ENCODE measurements at regions not wholly inside any gene's neighbourhood (a gene's known extent, or its start where the extent isn't known, plus 50 kb on each side); places are given as distances from the start of the nearest gene placed in this dataset.
"Not testable (repeated sequence)": the region's sequence is repeated elsewhere in the genome, so short reads cannot be mapped to it uniquely, and the experiment has no call there.

- DNase-seq (ENCODE audit: low read depth), result no peak
- H3K4me3 ChIP-seq (ENCODE audit: low read depth, low read length), result no peak overlapping the region
- TF ChIP-seq CTCF (IDR thresholded peaks at IDR 0.05; ENCODE audit: insufficient read depth, low read length, poor library complexity, severe bottlenecking), result no peak
- no peaks in the 10 kb centered on the region for H3K36me3 ChIP-seq (ENCODE audit: control insufficient read depth, insufficient read depth, low read length)
- H3K27me3 ChIP-seq (ENCODE audit: control insufficient read depth, insufficient read depth, low read length), result no peaks in the 10 kb centered on the region
Measured at GRCh38 chr6:150783813-150784212, 81.7 kb upstream of the MTHFD1L start.

- TF ChIP-seq CTCF (IDR thresholded peaks at IDR 0.05; ENCODE audit: insufficient read depth, low read length, poor library complexity, severe bottlenecking), result no peak
- no peaks in the 10 kb centered on the region for H3K36me3 ChIP-seq (ENCODE audit: control insufficient read depth, insufficient read depth, low read length)
- DNase-seq (ENCODE audit: low read depth), result no peak
- H3K27me3 ChIP-seq (ENCODE audit: control insufficient read depth, insufficient read depth, low read length), result no peaks in the 10 kb centered on the region
- H3K4me3 ChIP-seq (ENCODE audit: low read depth, low read length), result no peak overlapping the region
Measured at GRCh38 chr6:150787429-150787828, 78.1 kb upstream of the MTHFD1L start.

- DNase-seq (ENCODE audit: low read depth), result no peak
- Histone ChIP-seq H3K36me3 (ENCODE audit: control insufficient read depth, insufficient read depth, low read length) (no peaks in the 10 kb centered on the region), H3K27me3 (ENCODE audit: control insufficient read depth, insufficient read depth, low read length) (no peaks in the 10 kb centered on the region), H3K4me3 (ENCODE audit: low read depth, low read length) (no peak overlapping the region)
- TF ChIP-seq CTCF (IDR thresholded peaks at IDR 0.05; ENCODE audit: insufficient read depth, low read length, poor library complexity, severe bottlenecking), result no peak
Measured at GRCh38 chr6:150788089-150788488, 77.4 kb upstream of the MTHFD1L start.

GRCh38 chr6:150789906-150790305, 75.6 kb upstream of the MTHFD1L start:
- not testable (repeated sequence) for DNase-seq (ENCODE audit: low read depth); H3K27me3 ChIP-seq (ENCODE audit: control insufficient read depth, insufficient read depth, low read length); H3K36me3 ChIP-seq (ENCODE audit: control insufficient read depth, insufficient read depth, low read length); H3K4me3 ChIP-seq (ENCODE audit: low read depth, low read length)

GRCh38 chr6:150791717-150792116, 73.8 kb upstream of the MTHFD1L start:
- no peaks in the 10 kb centered on the region for H3K36me3 ChIP-seq (ENCODE audit: control insufficient read depth, insufficient read depth, low read length)
- no peak overlapping the region for H3K4me3 ChIP-seq (ENCODE audit: low read depth, low read length)
- no peak for DNase-seq (ENCODE audit: low read depth)
- H3K27me3 ChIP-seq (ENCODE audit: control insufficient read depth, insufficient read depth, low read length), result no peaks in the 10 kb centered on the region
- no peak for TF ChIP-seq CTCF (IDR thresholded peaks at IDR 0.05; ENCODE audit: insufficient read depth, low read length, poor library complexity, severe bottlenecking)

- no peak for TF ChIP-seq CTCF (IDR thresholded peaks at IDR 0.05; ENCODE audit: insufficient read depth, low read length, poor library complexity, severe bottlenecking)
- no peak overlapping the region for H3K4me3 ChIP-seq (ENCODE audit: low read depth, low read length)
- H3K36me3 ChIP-seq (ENCODE audit: control insufficient read depth, insufficient read depth, low read length), result no peaks in the 10 kb centered on the region
- DNase-seq (ENCODE audit: low read depth), result no peak
- no peaks in the 10 kb centered on the region for H3K27me3 ChIP-seq (ENCODE audit: control insufficient read depth, insufficient read depth, low read length)
Measured at GRCh38 chr6:150797949-150798348, 67.6 kb upstream of the MTHFD1L start.

All from kidney epithelial cell (primary cell).